DMS153 treated with DMSO at 0.1 percent for 48 hours (cell line): ENCODE measurements at regions not wholly inside any gene's neighbourhood (a gene's known extent, or its start where the extent isn't known, plus 50 kb on each side); places are given as distances from the start of the nearest gene placed in this dataset.

ENCODE experiments used
- DNase-seq: peaks from one replicate; lab custom pipeline; 2025; ENCODE audit not compliant: unreplicated experiment; lab: John Stamatoyannopoulos, UW

DNA sequence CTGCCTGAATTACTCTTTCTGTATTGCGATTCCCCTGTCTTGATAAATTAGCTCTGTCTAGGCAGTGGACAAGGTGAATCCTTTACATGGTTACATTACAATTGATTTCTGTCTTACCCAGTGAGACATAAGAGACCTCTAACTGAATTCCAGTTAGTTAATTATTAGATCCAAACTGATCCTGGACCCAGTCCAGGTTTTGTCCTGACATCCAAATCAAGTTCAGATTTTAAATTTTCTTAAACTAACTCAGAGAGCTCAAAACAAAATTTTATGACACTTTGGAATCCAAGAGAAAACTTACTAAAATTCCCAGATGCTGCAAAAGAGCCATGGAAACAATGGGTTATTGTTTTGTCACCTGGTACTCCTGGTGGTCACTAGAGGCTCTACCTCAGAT, 2166.6 kb downstream of the TP53TG3F start:
- no peak for DNase-seq

DNA sequence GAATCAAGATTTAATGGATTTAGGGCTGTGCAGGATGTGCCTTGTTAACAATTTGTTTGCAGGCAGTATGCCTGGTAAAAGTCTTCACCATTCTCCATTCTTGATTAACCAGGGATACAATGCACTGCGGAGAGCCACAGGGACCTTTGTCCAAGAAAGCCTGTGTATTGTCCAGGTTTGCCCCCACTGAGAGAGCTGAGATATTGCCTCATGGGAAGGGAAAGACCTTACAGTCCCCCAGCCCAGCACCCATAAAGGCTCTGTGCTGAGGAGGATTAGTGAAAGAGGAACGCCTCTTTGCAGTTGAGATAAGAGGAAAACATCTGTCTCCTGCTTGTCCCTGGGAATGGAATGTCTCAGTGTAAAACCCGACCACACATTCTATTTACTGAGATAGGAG, 2169.6 kb downstream of the TP53TG3F start:
- DNase-seq = no peak

DNA sequence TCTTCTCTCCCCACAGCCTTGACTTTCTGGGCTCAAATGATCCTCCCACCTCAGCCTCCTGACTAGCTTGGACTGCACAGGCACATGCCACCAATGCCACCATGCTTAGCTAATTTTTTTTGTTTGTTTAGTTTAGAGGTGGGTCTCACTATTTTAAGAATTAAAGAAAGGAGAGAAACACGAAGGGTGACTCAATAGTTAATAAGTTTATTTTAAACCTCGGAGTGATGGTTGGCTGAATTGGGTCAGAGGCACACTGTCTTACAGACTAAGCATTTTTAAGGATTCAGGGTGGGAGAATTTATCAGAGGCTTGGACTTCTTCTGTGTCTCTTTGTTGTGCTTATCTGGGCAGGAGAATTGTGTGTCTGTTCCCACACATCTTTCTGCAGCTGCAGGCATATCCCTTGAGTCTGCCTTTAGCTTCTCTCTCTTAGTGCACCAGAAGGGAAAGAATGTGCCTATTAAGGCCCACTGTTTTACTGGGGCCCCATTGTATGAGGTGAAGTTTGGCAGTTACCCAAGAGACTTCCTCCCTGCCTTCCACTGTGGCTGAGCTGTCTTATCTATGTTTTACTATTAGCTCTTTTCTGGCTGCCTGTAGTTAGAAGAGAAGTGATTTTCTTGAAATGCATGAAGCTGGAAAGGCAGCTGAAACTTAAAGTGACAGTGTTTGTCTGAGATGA, 2172.0 kb downstream of the TP53TG3F start:
- DNase-seq = no peak

DNA sequence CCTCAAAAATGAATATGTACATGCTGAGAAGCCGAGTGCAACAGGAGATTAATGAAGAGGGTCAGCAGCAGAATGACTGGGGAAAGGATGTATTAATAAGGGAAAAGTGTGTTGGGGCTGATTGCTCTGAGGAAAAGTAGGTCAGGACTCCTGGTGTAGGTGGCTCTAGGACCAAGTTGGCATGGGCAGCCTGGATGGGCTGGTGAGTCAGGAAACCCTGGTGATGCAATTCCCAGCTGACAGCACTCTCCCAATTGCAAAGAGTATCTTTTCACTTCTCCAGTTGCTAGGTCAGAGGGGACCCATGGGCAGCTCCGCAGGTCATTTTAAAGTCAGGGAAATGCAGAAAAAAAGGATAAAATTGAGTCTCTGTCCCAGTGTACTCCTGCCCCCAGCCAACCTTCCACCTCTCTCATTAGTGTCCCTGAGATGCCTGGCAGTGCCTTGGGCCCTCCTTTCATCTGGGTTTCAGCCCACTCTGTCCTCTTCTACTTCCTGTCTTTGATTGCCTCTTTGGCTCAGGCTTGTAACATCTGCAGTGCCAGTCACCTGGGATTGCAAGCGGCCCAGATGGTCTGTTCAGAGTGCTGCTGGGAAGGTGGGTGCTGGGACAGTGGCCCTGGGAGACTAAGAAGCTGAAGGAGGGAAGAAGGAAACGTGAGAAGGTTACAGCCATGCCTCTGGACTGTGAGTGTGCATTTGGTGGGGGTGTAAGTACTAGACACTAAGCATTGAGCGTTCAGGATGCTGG, 2177.2 kb downstream of the TP53TG3F start:
- DNase-seq = no peak

GRCh38 chr16:35637683-35638082, 2178.3 kb downstream of the TP53TG3F start:
- DNase-seq = no peak

DNA sequence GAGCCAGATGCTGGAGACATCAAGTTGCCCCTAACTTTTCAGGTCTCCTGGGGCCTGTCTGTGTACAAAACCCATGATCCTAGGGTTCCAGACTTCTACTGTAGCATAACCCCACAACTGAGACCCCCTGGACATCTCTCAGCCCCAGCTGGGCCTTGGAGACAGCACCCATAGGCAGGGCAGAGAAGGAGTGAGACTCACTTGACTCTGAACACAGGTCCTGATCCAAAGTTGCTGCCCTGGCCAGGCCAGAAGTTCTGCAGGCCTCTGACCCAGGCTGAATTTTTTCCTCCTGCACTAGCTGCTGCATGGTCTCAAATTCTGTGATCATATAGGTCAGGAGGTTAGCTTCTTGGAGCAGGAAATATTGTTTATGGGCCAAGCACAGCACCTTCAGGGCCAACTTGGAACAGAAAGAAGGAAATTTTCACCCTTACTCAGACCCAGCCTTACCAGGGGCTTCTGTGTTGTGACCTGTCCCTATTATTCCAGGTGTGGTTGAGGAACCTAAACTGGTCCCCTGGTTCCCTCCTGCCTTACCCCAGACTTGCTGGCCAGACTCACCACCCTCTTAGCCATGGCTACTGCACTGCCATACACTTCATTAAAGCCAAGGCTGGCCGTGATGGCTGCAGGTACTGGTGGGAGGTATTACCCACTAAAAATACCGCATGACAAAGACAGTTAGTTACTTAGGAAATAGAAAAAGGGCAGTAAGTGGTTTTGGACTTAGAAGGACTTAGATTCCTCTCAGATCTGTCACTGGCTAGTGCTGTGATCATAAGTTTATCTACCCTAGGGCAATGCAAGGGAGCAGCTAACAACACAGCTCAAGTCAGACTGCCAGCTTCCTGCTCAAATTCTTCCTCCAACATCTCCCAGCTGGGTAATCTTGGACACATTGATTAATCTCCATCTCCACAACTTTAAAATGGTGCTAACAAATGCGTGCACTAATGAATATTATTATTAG, 2180.1 kb downstream of the TP53TG3F start:
- no peak for DNase-seq

- DNase-seq = no peak
These were observed 2183.0 kb downstream of the TP53TG3F start for GRCh38 chr16:35642322-35642835.

DNA sequence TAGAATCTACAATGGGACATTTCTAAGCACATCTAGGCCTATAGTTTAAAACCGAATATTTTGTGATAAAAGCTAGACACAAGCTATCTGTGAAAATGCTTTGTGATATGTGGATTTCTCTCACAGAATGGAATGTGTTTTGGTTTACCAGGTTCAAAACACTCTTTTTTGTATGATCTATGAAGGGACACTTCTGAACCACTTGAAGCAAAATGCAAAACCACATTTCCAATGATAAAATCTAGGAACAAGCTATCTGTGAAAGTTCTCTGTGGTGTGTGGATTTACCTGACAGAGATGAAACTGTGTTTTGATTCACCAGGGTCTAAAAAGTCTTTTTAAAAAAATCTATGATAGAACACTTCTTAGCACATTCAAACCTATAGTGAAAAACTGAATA, 2192.4 kb downstream of the TP53TG3F start:
- no peak for DNase-seq

- DNase-seq = no peak
These were observed 2204.8 kb downstream of the TP53TG3F start for GRCh38 chr16:35664091-35664693.

DNA sequence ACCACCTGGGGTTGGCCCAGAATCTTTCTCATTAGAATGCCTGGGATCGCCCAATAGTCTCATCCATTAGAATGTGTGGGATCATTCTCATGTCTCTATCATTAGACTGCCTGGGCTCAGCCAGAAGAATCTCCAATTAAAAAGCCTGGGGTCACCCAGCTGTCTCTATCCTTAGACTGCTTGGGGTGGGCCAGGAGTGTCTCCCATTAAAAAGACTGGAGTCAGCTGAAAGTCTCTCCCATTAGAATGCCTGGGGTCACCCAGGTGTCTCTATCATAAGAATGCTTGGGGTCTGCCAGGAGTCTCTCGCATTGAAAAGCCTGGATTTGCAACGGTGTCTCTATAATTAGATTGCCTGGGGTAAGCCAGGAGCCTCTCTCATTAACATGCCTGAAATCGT, 2225.7 kb downstream of the TP53TG3F start:
- DNase-seq = no peak

DNA sequence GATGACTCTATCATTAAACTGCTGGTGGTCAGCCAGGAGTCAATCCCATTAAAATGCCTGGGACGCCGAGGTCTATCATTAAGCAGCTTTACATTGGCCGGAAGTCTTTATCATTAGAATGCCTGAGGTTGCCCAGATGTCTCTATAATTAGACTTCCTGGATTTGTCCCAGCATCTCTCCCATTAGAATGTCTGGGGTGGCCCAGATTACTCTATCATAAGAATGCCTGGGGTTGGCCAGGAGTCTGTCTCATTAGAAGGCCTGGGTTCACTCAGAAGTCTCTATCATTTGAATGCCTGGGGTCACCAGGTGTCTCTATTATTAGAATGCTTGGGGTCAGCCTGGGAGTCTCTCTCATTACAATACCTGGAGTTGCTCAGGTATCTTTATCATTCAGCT, 2227.2 kb downstream of the TP53TG3F start:
- DNase-seq = no peak

- DNase-seq = no peak
These were observed 2227.7 kb downstream of the TP53TG3F start for GRCh38 chr16:35687071-35687470.

DNA sequence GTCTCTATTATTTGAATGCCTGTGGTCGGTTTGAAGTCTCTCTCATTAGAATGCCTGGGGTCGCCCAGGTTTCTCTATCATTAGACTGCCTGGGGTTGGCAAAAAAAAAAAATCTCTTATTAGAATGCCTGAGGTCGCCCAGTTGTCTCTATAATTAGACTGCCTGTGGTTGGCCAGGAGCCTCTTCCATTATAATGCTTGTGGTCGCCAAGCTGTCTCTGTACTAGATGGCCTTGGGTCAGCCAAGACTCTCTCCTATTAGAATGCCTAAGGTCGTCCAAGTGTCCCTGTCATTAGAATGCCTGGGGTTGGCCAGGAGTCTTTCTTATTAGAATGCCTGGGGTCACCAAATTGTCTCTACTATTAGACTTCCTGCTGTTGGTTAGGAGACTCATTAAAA, 2228.4 kb downstream of the TP53TG3F start:
- DNase-seq = no peak

DNA sequence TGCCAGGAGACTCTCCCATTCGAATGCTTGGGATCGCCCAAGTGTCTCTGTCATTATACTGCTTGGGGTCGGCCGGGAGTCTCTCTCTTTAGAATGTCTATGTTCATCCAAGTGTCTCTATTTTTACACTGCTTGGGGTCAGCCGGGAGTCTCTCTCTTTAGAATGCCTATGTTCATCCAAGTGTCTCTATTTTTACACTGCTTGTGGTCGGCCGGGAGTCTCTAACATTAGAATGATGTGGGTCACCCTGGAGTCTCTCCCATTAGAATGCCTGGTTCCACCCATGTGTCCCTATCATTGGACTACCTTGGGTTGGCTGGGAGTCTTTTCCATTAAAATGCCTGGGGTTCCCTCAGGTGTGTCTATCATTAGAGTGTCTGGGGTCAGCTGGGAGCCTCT, 2230.4 kb downstream of the TP53TG3F start:
- DNase-seq = no peak

DNA sequence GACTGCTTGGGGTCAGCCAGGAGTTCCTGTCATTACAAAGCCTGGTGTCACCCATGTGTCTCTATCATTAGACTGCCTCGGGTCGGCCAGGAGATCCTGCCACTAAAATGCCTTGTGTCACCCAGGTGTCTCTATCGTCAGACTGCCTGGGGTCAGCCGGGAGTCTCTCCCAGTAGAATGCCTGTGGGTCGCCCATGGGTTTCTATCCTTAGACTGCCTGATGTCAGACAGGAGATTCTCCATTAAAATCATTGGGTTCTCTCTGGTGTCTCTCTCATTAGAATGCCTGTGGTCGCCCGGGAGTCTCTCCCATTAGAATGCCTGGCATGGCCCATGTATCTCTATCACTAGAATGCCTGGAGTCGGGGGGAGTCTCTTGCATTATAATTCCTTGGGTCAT, 2231.0 kb downstream of the TP53TG3F start:
- DNase-seq = no peak

DNA sequence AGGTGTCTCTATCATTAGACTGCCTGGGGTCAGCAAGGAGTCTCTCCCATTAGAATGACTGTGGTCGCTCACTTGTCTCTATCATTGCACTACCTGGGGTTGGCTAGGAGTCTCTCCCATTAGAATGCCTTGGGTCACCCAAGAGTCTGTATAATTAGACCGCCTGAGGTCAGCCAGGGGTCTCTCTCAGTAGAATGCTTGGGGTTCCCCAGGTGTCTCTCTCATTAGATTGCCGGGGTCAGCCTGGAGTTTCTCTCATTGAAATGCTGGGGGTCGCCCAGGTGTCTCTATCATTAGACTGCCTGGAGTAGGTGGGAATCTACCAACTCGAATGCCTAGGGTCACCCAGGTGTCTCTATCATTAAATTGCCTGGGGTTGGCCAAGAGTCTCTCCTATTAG, 2231.6 kb downstream of the TP53TG3F start:
- no peak for DNase-seq

DNA sequence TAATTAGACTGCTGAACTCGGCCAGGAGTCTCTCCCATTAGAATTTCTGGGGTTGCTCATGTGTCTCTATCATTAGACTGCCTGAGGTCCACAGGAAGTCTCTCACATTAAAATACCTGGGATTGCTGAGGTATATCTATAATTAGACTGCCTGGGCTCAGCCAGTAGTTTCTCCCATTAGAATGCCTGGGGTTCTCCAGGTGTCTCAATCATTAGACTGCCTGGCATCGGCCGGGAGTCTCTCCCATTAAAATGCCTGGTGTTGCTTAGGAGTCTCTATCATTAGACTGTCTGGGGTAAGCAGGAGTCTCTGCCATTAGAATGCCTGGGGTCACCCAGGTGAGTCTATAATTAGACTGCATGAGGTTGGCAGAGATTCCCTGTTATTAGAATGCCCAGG, 2233.4 kb downstream of the TP53TG3F start:
- DNase-seq = no peak

GRCh38 chr16:35706901-35707300, 2247.5 kb downstream of the TP53TG3F start:
- DNase-seq = no peak

GRCh38 chr16:35711435-35711834, 2252.0 kb downstream of the TP53TG3F start:
- no peak for DNase-seq

DNA sequence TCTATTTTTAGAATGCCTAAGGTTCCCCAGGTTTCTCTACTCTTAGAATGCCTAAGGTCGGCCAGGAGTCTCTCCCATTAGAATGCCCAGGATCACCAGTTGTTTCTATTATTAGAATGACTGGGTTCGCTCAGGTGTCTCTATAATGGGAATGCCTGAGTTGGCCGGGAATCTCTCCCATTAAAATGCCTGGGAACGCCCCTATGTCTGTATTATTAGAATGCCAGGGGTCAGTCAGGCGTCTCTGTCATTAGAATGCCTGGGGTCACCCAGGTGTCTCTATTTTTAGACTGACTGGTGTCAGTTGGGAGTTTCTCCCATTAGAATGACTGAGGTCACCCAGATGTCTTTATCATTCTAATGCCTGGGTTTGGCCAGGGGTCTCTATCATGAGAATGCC, 2252.5 kb downstream of the TP53TG3F start:
- DNase-seq = no peak
